GM19328 (cell line): ENCODE measurements at regions not wholly inside any gene's neighbourhood (a gene's known extent, or its start where the extent isn't known, plus 50 kb on each side); places are given as distances from the start of the nearest gene placed in this dataset.

Experiments used
- ATAC-seq: cut with Tn5 transposase; IDR thresholded peaks from one replicate; pipeline ENCODE4 v1.9.1; 2021; ENCODE audit warnings: mild to moderate bottlenecking, moderate library complexity; ENCODE audit not compliant: unreplicated experiment

- ATAC-seq = no peak
Measured at GRCh38 chr5:2461701-2462691, 289.5 kb downstream of the IRX2 start.

DNA sequence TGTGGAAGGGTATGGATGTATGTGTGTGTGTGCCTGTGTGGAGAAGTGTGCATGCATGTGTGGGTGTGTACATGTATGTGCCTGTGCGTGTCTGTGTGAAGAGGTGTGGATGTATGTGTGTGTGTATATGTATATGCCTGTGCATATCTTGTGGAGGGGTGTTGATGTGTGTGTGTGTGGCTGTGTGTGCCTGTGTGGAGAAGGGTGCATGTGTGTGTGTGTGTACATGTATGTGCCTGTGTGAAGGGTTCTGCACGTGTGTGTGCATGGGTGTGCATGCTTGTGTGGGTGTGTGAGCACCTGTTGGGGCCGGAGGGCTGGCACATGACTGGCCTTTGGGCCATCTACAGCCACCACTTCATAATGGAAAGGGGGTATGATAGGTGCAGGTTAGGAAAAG, 291.4 kb downstream of the IRX2 start:
- ATAC-seq = no peak

- no peak for ATAC-seq
Measured at GRCh38 chr5:2459251-2459650, 292.2 kb downstream of the IRX2 start.

GRCh38 chr5:2455878-2456277, 295.6 kb downstream of the IRX2 start:
- ATAC-seq = no peak

DNA sequence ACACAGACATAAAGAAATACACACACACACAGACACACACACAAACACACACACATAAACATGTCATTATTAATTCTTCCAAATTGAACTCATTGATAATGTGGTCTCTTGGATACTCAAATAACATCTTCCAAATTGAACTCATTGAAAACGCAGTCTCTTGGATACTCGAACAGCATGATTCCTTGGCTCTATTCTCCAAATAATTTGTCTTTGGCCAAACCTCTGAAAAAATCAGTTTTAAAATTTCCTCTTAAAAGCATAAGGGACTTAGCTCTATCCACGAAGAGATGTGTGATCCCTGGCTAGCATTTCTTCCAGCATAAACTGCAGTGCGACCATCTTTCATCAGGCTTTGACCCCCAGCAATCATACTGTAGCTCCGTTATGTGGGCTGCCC, 296.6 kb downstream of the IRX2 start:
- ATAC-seq = no peak

DNA sequence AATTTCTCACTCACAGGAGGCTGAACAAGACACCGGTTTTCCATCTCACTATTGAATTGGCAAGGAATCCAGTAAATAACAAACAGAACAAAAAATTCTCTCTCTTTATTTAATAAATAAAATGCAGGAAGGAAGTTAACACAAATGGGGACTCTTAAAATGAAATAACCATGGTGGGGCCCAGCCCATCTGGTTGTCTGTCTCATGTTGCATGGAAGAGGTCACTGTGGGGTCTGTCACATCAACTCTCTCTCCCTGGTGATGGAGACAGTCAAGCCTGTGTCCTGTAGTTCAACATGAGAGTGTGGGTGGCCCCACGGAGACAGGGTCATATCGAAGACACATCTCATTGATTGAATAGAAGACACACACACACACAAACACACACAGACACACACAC, 297.7 kb downstream of the IRX2 start:
- no peak for ATAC-seq

- ATAC-seq = no peak
Measured at GRCh38 chr5:2451100-2451499, 300.4 kb downstream of the IRX2 start.

GRCh38 chr5:2442496-2443354, 308.8 kb downstream of the IRX2 start:
- no peak for ATAC-seq

DNA sequence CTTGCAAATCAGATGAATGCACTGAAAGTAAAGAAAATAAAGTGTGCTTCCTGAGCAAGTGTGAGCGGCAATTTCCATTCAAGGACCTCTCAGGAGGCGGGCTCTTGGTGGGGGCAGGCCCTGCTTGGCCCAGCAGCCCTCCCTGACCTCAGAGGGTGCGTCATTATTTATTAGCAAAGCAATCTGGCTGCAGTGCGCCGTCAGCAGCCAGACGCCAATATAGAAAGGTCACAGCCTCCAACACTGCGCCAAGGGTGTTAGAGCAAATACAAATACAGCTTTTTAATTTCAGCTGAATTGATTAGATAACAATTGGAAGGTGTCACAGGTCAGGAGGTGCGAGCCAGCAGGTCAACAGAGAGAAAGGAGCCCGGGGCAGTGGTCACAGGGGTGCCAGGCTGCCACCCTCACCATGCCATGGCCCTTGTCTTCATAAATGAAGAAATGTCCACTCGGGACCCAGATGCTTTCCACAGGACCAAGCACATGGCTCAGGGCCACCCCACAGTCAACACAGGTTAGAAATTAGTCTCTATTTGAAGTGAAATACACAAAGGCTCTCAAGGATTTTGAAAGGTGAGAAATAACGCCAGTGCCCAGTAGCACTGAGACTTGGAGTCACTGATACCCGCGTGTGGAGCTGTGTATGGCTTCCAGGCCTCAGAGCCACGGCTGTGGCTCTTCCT, 309.8 kb downstream of the IRX2 start:
- no peak for ATAC-seq

- no peak for ATAC-seq
Measured at GRCh38 chr5:2439608-2440007, 311.9 kb downstream of the IRX2 start.

DNA sequence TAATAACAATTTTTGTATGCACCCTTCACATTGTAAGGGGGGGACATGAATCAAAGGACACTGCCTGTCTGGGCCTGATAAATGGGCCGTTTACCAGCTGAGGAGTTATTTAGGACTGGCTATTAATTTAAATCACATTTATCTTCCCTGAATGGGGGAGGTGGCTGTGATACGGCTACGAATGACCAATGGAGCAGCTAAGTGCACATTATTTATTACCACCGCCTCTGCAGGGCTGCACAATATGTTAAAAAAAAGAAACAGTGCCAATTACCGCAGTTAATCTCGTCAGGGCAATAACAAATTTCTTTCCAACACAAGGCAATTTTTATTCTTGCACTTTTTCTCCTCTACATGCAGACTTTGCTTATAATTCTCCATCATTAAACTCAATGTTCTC, 318.4 kb downstream of the IRX2 start:
- ATAC-seq = no peak

- no peak for ATAC-seq
Measured at GRCh38 chr5:2432076-2432920, 319.2 kb downstream of the IRX2 start.

GRCh38 chr5:2430606-2431005, 320.9 kb downstream of the IRX2 start:
- no peak for ATAC-seq

GRCh38 chr5:2427983-2428382, 323.5 kb downstream of the IRX2 start:
- no peak for ATAC-seq

- no peak for ATAC-seq
Measured at GRCh38 chr5:2423634-2424033, 327.8 kb downstream of the IRX2 start.

DNA sequence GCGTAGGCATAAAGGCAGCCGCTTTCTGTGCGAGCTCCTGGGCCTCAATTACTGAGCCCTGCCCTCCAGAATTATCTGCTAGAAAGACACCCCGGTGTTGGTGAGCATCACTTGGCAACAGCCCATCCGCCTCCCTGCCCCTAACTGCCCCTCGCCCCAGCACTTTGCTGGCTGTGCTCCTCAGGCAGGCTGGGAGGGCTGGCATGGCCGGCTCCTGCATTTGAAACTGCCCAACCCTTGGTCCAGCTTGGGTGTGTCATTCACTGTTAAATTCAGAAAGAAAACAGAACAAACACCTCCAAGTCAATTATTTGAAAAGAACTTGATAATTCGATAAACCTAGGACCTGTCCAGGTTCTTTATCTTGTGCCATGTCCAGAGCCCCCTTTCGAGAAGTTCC, 334.2 kb downstream of the IRX2 start:
- ATAC-seq = no peak

DNA sequence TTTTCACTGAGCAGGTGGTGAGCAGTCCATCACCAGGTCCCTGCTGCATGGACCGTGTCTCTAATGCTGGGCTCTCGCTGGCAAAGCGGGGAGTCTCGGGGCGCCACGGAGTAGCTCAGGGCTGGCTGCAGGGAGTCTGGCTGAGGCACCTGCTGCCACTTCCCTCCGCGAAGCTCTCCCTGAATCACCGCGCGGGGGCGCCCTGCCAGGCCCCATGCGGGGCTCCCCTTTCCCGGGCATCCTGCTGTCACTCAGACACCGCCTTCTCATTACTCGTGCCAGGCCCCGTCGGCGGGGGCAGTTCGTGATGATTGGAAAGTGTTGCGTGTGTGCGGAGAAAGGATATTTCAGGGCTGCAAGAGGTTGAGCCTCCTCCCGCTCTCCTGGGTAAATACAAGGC, 335.8 kb downstream of the IRX2 start:
- ATAC-seq = no peak

- ATAC-seq = no peak
Measured at GRCh38 chr5:2410451-2410850, 341.0 kb downstream of the IRX2 start.

GRCh38 chr5:2403296-2403695, 348.2 kb downstream of the IRX2 start:
- ATAC-seq = no peak

GRCh38 chr5:2399804-2400203, 351.7 kb downstream of the IRX2 start:
- no peak for ATAC-seq
